IMR-90 (cell line): ENCODE measurements at regions not wholly inside any gene's neighbourhood (a gene's known extent, or its start where the extent isn't known, plus 50 kb on each side); places are given as distances from the start of the nearest gene placed in this dataset.

Experiments
- ATAC-seq: fragments of 200-7000 bp; cut with Tn5 transposase; 2 replicates; pipeline ENCODE4 v1.9.1; 2020; ENCODE audit warnings: low read depth, mild to moderate bottlenecking, moderate library complexity
- BruUV-seq: library from RNA; stranded (reverse); fragments of 400-500 nt; replicated peaks from 2 replicates; lab custom pipeline; 2021; lab: Mats Ljungman, UMichigan
- CTCF ChIA-PET: fragments of 300-600 bp; formaldehyde crosslinking; extraction: SDS; loops from one replicate; lab custom pipeline; 2021; ENCODE audit warnings: antibody characterized with exemption; lab: Yijun Ruan, JAX
- POLR2A ChIA-PET: fragments of 300-600 bp; sonication (Branson Sonifier 250); formaldehyde crosslinking; loops from one replicate; lab custom pipeline; 2022; ENCODE audit warnings: antibody characterized with exemption; ENCODE audit not compliant: unreplicated experiment; lab: Charles Lee
- DNase-seq: peaks from one replicate; pipeline ENCODE4 v3.0.0; 2013
- H2AFZ ChIP-seq: replicated peaks from 2 replicates; pipeline ENCODE3; 2013; ENCODE audit warnings: low read length, mild to moderate bottlenecking; ENCODE audit not compliant: poor library complexity
- H2AK5ac ChIP-seq: 2 replicates; pipeline ENCODE4 v1.6.1; 2013; ENCODE audit warnings: low read depth, low read length, inconsistent platforms
- H2AK9ac ChIP-seq: replicated peaks from 2 replicates; pipeline ENCODE3; 2013; ENCODE audit warnings: mild to moderate bottlenecking, low read depth, low read length, moderate library complexity; ENCODE audit not compliant: poor library complexity
- H2BK120ac ChIP-seq: 2 replicates; pipeline ENCODE4 v1.6.1; 2013; ENCODE audit warnings: low read depth, low read length, inconsistent platforms
- H2BK15ac ChIP-seq: 3 replicates; pipeline ENCODE4 v1.6.1; 2013; ENCODE audit warnings: low read depth, low read length, inconsistent platforms
- H2BK20ac ChIP-seq: 2 replicates; pipeline ENCODE4 v1.6.1; 2013; ENCODE audit warnings: low read depth, mild to moderate bottlenecking, inconsistent platforms, low read length, moderate library complexity
- H2BK5ac ChIP-seq: 2 replicates; pipeline ENCODE4 v1.6.1; 2013; ENCODE audit warnings: mild to moderate bottlenecking, low read depth, low read length, inconsistent platforms; ENCODE audit not compliant: poor library complexity, severe bottlenecking
- H3K14ac ChIP-seq: replicated peaks from 2 replicates; pipeline ENCODE4 v1.6.1; 2013; ENCODE audit warnings: low read depth, low read length, inconsistent platforms
- H3K18ac ChIP-seq: 2 replicates; pipeline ENCODE4 v1.6.1; 2013; ENCODE audit warnings: low read depth, low read length, control low read depth
- H3K23ac ChIP-seq: 2 replicates; pipeline ENCODE4 v1.6.1; 2013; ENCODE audit warnings: low read depth, low read length, inconsistent platforms
- H3K27ac ChIP-seq: 2 replicates; pipeline ENCODE4 v1.5.1; 2013; ENCODE audit warnings: mild to moderate bottlenecking, control low read depth, low read length; ENCODE audit not compliant: insufficient read depth
- H3K27me3 ChIP-seq: 2 replicates; pipeline ENCODE4 v1.6.1; 2013; ENCODE audit warnings: low read length; ENCODE audit not compliant: control insufficient read depth, insufficient read depth
- H3K36me3 ChIP-seq: 2 replicates; pipeline ENCODE4 v1.6.1; 2013; ENCODE audit warnings: low read length, mixed read lengths; ENCODE audit not compliant: control insufficient read depth, insufficient read depth
- H3K4ac ChIP-seq: 2 replicates; pipeline ENCODE4 v1.6.1; 2013; ENCODE audit warnings: low read depth, low read length, inconsistent platforms
- H3K4me1 ChIP-seq: 2 replicates; pipeline ENCODE4 v1.6.1; 2013; ENCODE audit warnings: low read length, mixed read lengths; ENCODE audit not compliant: control insufficient read depth, insufficient read depth
- H3K4me2 ChIP-seq: 2 replicates; pipeline ENCODE4 v1.6.1; 2013; ENCODE audit warnings: low read depth, mild to moderate bottlenecking, control low read depth, low read length, moderate library complexity
- H3K4me3 ChIP-seq: 2 replicates; pipeline ENCODE4 v1.5.1; 2013; ENCODE audit warnings: low read depth, mild to moderate bottlenecking, control low read depth, low read length, moderate library complexity; ENCODE audit not compliant: insufficient read depth
- H3K56ac ChIP-seq: 2 replicates; pipeline ENCODE4 v1.6.1; 2013; ENCODE audit warnings: low read length, inconsistent platforms; ENCODE audit not compliant: insufficient read depth; ENCODE audit errors: extremely low read depth
- H3K79me1 ChIP-seq, 2 experiments: 2 replicates each; pipeline ENCODE4 v1.6.1; 2013; ENCODE audit warnings: low read length in 2 of 2, inconsistent platforms in 1 of 2, low read depth in 1 of 2
- H3K9ac ChIP-seq: 2 replicates; pipeline ENCODE4 v1.6.1; 2013; ENCODE audit warnings: low read depth, low read length, control low read depth
- H3K9me1 ChIP-seq: 2 replicates; pipeline ENCODE4 v1.6.1; 2013; ENCODE audit warnings: low read length, inconsistent platforms; ENCODE audit not compliant: insufficient read depth
- H3K9me3 ChIP-seq: 2 replicates; pipeline ENCODE4 v1.6.1; 2013; ENCODE audit warnings: low read length; ENCODE audit not compliant: control insufficient read depth, insufficient read depth
- H4K20me1 ChIP-seq: 2 replicates; pipeline ENCODE4 v1.6.1; 2013; ENCODE audit warnings: low read length, inconsistent platforms; ENCODE audit not compliant: insufficient read depth
- H4K5ac ChIP-seq: 2 replicates; pipeline ENCODE4 v1.6.1; 2013; ENCODE audit warnings: mild to moderate bottlenecking, low read depth, low read length, control low read depth
- H4K8ac ChIP-seq, 2 experiments: 2 replicates each; pipeline ENCODE4 v1.6.1; 2013; ENCODE audit warnings: low read depth in 2 of 2, low read length in 2 of 2, control low read depth in 1 of 2, inconsistent platforms in 1 of 2
- H4K91ac ChIP-seq: 2 replicates; pipeline ENCODE4 v1.6.1; 2013; ENCODE audit warnings: low read depth, low read length, inconsistent platforms; ENCODE audit not compliant: insufficient read depth
- BHLHE40 ChIP-seq: fragments of 150-350 bp; IDR thresholded peaks from 2 replicates; pipeline ENCODE4 v1.6.1; 2016; ENCODE audit warnings: mild to moderate bottlenecking, low read depth, low read length
- CEBPB ChIP-seq: IDR thresholded peaks from 2 replicates; pipeline ENCODE4 v1.6.1; 2012; ENCODE audit warnings: low read depth, low read length, improper control_type of control experiment
- CHD1 ChIP-seq: IDR thresholded peaks from 2 replicates; pipeline ENCODE4 v1.6.1; 2012; ENCODE audit warnings: low read depth, low read length, improper control_type of control experiment
- FOS ChIP-seq: fragments of 150-350 bp; IDR thresholded peaks from 2 replicates; pipeline ENCODE4 v1.6.1; 2016; ENCODE audit warnings: low read depth, low read length
- MAFK ChIP-seq: IDR thresholded peaks from 2 replicates; pipeline ENCODE4 v1.6.1; 2012; ENCODE audit warnings: low read depth, low read length, improper control_type of control experiment
- MXI1 ChIP-seq: IDR thresholded peaks from 2 replicates; pipeline ENCODE4 v1.6.1; 2012; ENCODE audit warnings: low read depth, mild to moderate bottlenecking, low read length, moderate library complexity, borderline replicate concordance
- POLR2A ChIP-seq: IDR thresholded peaks from 2 replicates; pipeline ENCODE4 v1.6.1; 2012; ENCODE audit warnings: mild to moderate bottlenecking, low read depth, low read length
- RAD21 ChIP-seq: IDR thresholded peaks from 2 replicates; pipeline ENCODE4 v1.6.1; 2012; ENCODE audit warnings: low read length, improper control_type of control experiment
- RCOR1 ChIP-seq: IDR thresholded peaks from 2 replicates; pipeline ENCODE4 v1.6.1; 2012; ENCODE audit warnings: mild to moderate bottlenecking, low read length, improper control_type of control experiment; ENCODE audit not compliant: insufficient replicate concordance
- SMC3 ChIP-seq: fragments of 150-350 bp; IDR thresholded peaks from 2 replicates; pipeline ENCODE4 v1.6.1; 2016; ENCODE audit warnings: low read depth, mild to moderate bottlenecking, antibody characterized with exemption, low read length, moderate library complexity
- USF2 ChIP-seq: fragments of 150-350 bp; IDR thresholded peaks from 2 replicates; pipeline ENCODE4 v1.6.1; 2017; ENCODE audit warnings: mild to moderate bottlenecking, antibody characterized with exemption, low read length, low read depth
- WGBS, 2 experiments: methylation state at CpG; one replicate each; pipeline versions ENCODE4 v1.1.5 to v1.1.7; 2013; ENCODE audit warnings: missing lambda C conversion rate in 2 of 2; ENCODE audit not compliant: insufficient read length in 1 of 2; ENCODE audit errors: extremely low coverage in 2 of 2; 5-methylcytosine and 5-hydroxymethylcytosine counted together
- dilution Hi-C: fragments of 300-500 bp; cut with HindIII; formaldehyde crosslinking; loops from one replicate; pipeline ENCODE4 v1.14.3; 2018; ENCODE audit warnings: low sequenced_read_pairs; ENCODE audit not compliant: unreplicated experiment
- in situ Hi-C: fragments of 300-500 bp; cut with MboI; formaldehyde crosslinking; loops from 3 replicates; pipeline ENCODE4 v1.14.3; 2019; ENCODE audit warnings: low sequenced_read_pairs, inconsistent platforms, mixed read lengths
- intact Hi-C: fragments of 100-400 bp; cut with micrococcal nuclease; formaldehyde crosslinking; loops from 2 replicates; pipeline ENCODE4 v1.10.0; 2022
- TF ChIP-seq, protein P1 (sequence below): conservative IDR thresholded peaks from 2 replicates; pipeline ENCODE4 v1.5.1; 2012; ENCODE audit warnings: mild to moderate bottlenecking, low read depth, low read length, improper control_type of control experiment

DNA sequence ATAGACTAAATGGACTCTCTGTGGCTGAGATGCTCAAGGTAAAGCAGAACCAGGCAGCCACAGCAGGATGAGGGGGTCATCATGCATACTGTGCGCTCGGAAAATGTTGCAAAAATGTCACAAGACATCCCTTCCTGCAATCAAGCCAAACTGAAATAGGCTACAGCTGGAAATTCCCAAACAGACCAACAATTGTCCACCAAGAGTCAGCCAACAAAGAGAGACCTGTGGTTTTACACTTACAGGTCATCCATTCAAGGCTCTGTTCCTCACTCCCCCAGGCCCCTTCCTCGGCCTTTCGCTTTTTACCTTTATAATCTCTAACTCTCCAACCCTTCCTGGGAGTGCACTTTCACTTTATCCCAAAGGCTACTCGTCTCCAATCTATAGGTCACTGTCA, 1066.9 kb downstream of the TSN start:
- H2AFZ ChIP-seq = no peak overlapping the region
- no peaks in the 10 kb centered on the region for H3K36me3 ChIP-seq
- H4K91ac ChIP-seq = no peak overlapping the region
- BruUV-seq = no TSS peak
- H3K27me3 ChIP-seq = no peaks in the 10 kb centered on the region
- no peak overlapping the region for H3K4me2 ChIP-seq
- no peak overlapping the region for H2BK15ac ChIP-seq
- ATAC-seq = no peak
- H3K14ac ChIP-seq = no peak overlapping the region
- H3K27ac ChIP-seq = no peak overlapping the region
- no peak overlapping the region for H2AK9ac ChIP-seq
- no peak overlapping the region for H3K4me3 ChIP-seq
- no peak overlapping the region for H3K9ac ChIP-seq
- H3K9me3 ChIP-seq = peaks cover 5% of the 10 kb centered on the region
- no peaks in the 10 kb centered on the region for H3K9me1 ChIP-seq
- no peak overlapping the region for H4K5ac ChIP-seq
- no peak overlapping the region for H2BK20ac ChIP-seq
- DNase-seq = no peak
- no peak overlapping the region for H2AK5ac ChIP-seq
- no peak overlapping the region for H4K8ac ChIP-seq
- H4K20me1 ChIP-seq = no peaks in the 10 kb centered on the region
- TF ChIP-seq POLR2A (no peak), BHLHE40 (no peak), CEBPB (no peak), FOS (no peak), RAD21 (no peak), SMC3 (no peak), USF2 (no peak), MAFK (no peak), RCOR1 (no peak), CHD1 (no peak), MXI1 (no peak)
- TF ChIP-seq, protein P1, sequence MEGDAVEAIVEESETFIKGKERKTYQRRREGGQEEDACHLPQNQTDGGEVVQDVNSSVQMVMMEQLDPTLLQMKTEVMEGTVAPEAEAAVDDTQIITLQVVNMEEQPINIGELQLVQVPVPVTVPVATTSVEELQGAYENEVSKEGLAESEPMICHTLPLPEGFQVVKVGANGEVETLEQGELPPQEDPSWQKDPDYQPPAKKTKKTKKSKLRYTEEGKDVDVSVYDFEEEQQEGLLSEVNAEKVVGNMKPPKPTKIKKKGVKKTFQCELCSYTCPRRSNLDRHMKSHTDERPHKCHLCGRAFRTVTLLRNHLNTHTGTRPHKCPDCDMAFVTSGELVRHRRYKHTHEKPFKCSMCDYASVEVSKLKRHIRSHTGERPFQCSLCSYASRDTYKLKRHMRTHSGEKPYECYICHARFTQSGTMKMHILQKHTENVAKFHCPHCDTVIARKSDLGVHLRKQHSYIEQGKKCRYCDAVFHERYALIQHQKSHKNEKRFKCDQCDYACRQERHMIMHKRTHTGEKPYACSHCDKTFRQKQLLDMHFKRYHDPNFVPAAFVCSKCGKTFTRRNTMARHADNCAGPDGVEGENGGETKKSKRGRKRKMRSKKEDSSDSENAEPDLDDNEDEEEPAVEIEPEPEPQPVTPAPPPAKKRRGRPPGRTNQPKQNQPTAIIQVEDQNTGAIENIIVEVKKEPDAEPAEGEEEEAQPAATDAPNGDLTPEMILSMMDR = no peak
- ChIA-PET CTCF (no interaction called here), POLR2A (no interaction called here)
- no peak overlapping the region for H3K23ac ChIP-seq
- H3K79me1 ChIP-seq = no peaks in the 10 kb centered on the region
- H3K56ac ChIP-seq = no peak overlapping the region
- no peak overlapping the region for H2BK5ac ChIP-seq
- H2BK120ac ChIP-seq = no peak overlapping the region
- H3K18ac ChIP-seq = no peak overlapping the region
- no peaks in the 10 kb centered on the region for H3K4me1 ChIP-seq
- WGBS, 2 experiments = 60% methylated on average over 1 of the region's 5 CpGs; no CpG with 5 or more reads in 1 of the 2 experiments
- no peak overlapping the region for H3K4ac ChIP-seq
- dilution Hi-C loops (no loop called here), intact Hi-C loops (no loop called here), in situ Hi-C loops (no loop called here)
